ENCODE measurements at regions not wholly inside any gene's neighbourhood (a gene's known extent, or its start where the extent isn't known, plus 50 kb on each side); places are given as distances from the start of the nearest gene placed in this dataset.

DNA sequence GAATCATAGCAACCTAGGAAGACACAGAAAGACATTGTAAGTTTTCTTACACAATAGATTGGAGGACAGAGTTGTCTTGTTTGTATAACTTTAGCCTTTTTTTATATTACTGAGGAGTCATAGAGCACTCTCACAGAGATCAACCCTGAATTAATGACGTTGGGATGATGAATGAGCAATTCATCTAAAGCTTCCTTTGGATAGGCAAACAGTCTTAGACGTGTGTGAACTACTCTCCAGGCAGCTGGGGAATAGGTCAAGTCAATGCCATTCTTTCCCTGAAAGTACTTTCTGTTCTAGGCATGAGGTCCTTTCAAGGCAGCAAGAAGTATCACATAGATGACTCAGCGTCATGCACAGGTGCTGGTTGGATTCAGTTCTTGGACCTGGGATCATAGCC is 369.1 kb upstream of the NOVA1 start:
- H3K27ac ChIP-seq (ENCODE audit: low read length in 2 of 2), result no peak overlapping the region
- H3K4me1 Mint-ChIP-seq, result no peaks in the 10 kb centered on the region

DNA sequence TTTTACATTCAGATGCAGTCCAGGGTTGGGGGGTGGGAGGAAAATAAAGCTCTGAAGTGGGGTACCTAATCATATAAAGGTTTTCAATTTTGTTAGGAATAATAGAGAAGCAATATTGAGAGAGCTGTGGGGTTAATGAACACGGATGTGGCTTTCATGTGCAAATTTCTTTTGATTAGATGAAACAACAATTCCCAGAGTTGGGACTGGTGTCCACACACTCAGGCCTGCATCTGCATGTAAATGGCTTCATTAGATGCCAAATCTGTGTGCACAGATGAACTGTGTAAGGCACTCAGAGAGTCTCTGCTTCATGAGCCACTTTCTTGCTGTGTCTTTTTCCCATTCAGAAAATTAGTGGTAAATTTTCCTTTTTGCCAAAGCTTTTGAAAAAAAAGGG is 377.1 kb upstream of the NOVA1 start:
- Mint-ChIP-seq H3K4me1 (no peaks in the 10 kb centered on the region), H3K27ac (no peak overlapping the region), H3K9me3 (ENCODE audit: insufficient read depth) (peaks cover 2% of the 10 kb centered on the region), H3K4me3 (no peak overlapping the region), H3K27me3 (no peaks in the 10 kb centered on the region)
- intact Hi-C loops (cut with micrococcal nuclease), result no loop called here
- no peak overlapping the region for H3K9ac ChIP-seq (ENCODE audit: low read length)
- H3K4me1 ChIP-seq (ENCODE audit: control insufficient read depth in 2 of 2, insufficient read depth in 2 of 2, low read length in 2 of 2), result no peaks in the 10 kb centered on the region
- TF ChIP-seq EZH2 (IDR thresholded peaks at IDR 0.05; ENCODE audit: borderline replicate concordance, insufficient read depth, low read depth, low read length, poor library complexity, severe bottlenecking), result no peak
- TF ChIP-seq, protein P1, sequence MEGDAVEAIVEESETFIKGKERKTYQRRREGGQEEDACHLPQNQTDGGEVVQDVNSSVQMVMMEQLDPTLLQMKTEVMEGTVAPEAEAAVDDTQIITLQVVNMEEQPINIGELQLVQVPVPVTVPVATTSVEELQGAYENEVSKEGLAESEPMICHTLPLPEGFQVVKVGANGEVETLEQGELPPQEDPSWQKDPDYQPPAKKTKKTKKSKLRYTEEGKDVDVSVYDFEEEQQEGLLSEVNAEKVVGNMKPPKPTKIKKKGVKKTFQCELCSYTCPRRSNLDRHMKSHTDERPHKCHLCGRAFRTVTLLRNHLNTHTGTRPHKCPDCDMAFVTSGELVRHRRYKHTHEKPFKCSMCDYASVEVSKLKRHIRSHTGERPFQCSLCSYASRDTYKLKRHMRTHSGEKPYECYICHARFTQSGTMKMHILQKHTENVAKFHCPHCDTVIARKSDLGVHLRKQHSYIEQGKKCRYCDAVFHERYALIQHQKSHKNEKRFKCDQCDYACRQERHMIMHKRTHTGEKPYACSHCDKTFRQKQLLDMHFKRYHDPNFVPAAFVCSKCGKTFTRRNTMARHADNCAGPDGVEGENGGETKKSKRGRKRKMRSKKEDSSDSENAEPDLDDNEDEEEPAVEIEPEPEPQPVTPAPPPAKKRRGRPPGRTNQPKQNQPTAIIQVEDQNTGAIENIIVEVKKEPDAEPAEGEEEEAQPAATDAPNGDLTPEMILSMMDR (IDR thresholded peaks at IDR 0.05), result no peak
- DNase-seq (no peak), ATAC-seq (ENCODE audit: low read depth) (no peak)
- CTCF ChIA-PET, result no interaction called here
- no peaks in the 10 kb centered on the region for H4K20me1 ChIP-seq (ENCODE audit: control insufficient read depth, insufficient read depth, low read length, poor library complexity, severe bottlenecking)
- no peaks in the 10 kb centered on the region for H3K36me3 ChIP-seq (replicated peaks in 1 of 2; ENCODE audit: control extremely low read depth in 1 of 2, control insufficient read depth in 1 of 2, extremely low read depth in 1 of 2, insufficient read depth in 2 of 2, low read length in 1 of 2)
- no peak overlapping the region for H3K4me2 ChIP-seq (replicated peaks; ENCODE audit: low read depth, low read length, poor library complexity, severe bottlenecking)
- H3K27ac ChIP-seq (ENCODE audit: low read length in 2 of 2), result no peak overlapping the region
- H3K4me3 ChIP-seq (ENCODE audit: control extremely low read depth in 1 of 5, extremely low read depth in 1 of 5, insufficient read depth in 1 of 5, low read depth in 2 of 5, low read length in 4 of 5), result no peak overlapping the region
- no peaks in the 10 kb centered on the region for H3K27me3 ChIP-seq (replicated peaks in 1 of 4; ENCODE audit: control extremely low read depth in 1 of 4, control insufficient read depth in 3 of 4, insufficient read depth in 4 of 4, low read length in 3 of 4)
- H3K79me2 ChIP-seq (ENCODE audit: control insufficient read depth, insufficient read depth, low read length), result no peaks in the 10 kb centered on the region
- 40% methylated on average over 1 of the region's 1 CpG for WGBS (ENCODE audit: insufficient coverage)
- H3K9me3 ChIP-seq (ENCODE audit: control extremely low read depth in 1 of 3, control insufficient read depth in 2 of 3, insufficient read depth in 1 of 3, low read length in 2 of 3), result no peaks in the 10 kb centered on the region
- POLR2A ChIA-PET, result no interaction called here
- no peak overlapping the region for H2AFZ ChIP-seq (ENCODE audit: insufficient read depth, low read depth, low read length, poor library complexity, severe bottlenecking)

More for the DNA sequence above, 369.1 kb upstream of the NOVA1 start:
- Histone ChIP-seq H2AFZ (ENCODE audit: insufficient read depth, low read depth, low read length, poor library complexity, severe bottlenecking) (no peak overlapping the region), H3K9me3 (ENCODE audit: control extremely low read depth in 1 of 3, control insufficient read depth in 2 of 3, insufficient read depth in 1 of 3, low read length in 2 of 3) (no peaks in the 10 kb centered on the region), H3K9ac (ENCODE audit: low read length) (no peak overlapping the region), H3K36me3 (replicated peaks in 1 of 2; ENCODE audit: control extremely low read depth in 1 of 2, control insufficient read depth in 1 of 2, extremely low read depth in 1 of 2, insufficient read depth in 2 of 2, low read length in 1 of 2) (no peaks in the 10 kb centered on the region), H3K4me3 (ENCODE audit: control extremely low read depth in 1 of 5, extremely low read depth in 1 of 5, insufficient read depth in 1 of 5, low read depth in 2 of 5, low read length in 4 of 5) (no peak overlapping the region), H3K79me2 (ENCODE audit: control insufficient read depth, insufficient read depth, low read length) (no peaks in the 10 kb centered on the region), H4K20me1 (ENCODE audit: control insufficient read depth, insufficient read depth, low read length, poor library complexity, severe bottlenecking) (no peaks in the 10 kb centered on the region), H3K4me1 (ENCODE audit: control insufficient read depth in 2 of 2, insufficient read depth in 2 of 2, low read length in 2 of 2) (no peaks in the 10 kb centered on the region), H3K4me2 (replicated peaks; ENCODE audit: low read depth, low read length, poor library complexity, severe bottlenecking) (no peak overlapping the region), H3K27me3 (replicated peaks in 1 of 4; ENCODE audit: control extremely low read depth in 1 of 4, control insufficient read depth in 3 of 4, insufficient read depth in 4 of 4, low read length in 3 of 4) (no peaks in the 10 kb centered on the region)
- ChIA-PET CTCF (no interaction called here), POLR2A (no interaction called here)
- TF ChIP-seq EZH2 (IDR thresholded peaks at IDR 0.05; ENCODE audit: borderline replicate concordance, insufficient read depth, low read depth, low read length, poor library complexity, severe bottlenecking), result no peak
- TF ChIP-seq, protein P1 (IDR thresholded peaks at IDR 0.05), result no peak
- Mint-ChIP-seq H3K27me3 (no peaks in the 10 kb centered on the region), H3K9me3 (ENCODE audit: insufficient read depth) (peaks cover 5% of the 10 kb centered on the region), H3K27ac (no peak overlapping the region), H3K4me3 (no peak overlapping the region)
- WGBS (ENCODE audit: insufficient coverage), result 23% methylated on average over 2 of the region's 3 CpGs
- intact Hi-C loops (cut with micrococcal nuclease), result no loop called here
- DNase-seq (no peak), ATAC-seq (ENCODE audit: low read depth) (no peak)
